ENCODE measurements at regions not wholly inside any gene's neighbourhood (a gene's known extent, or its start where the extent isn't known, plus 50 kb on each side); places are given as distances from the start of the nearest gene placed in this dataset.
"Not testable (repeated sequence)": the region's sequence is repeated elsewhere in the genome, so short reads cannot be mapped to it uniquely, and the experiment has no call there.

GRCh38 chr3:86772699-86773098, 218.2 kb downstream of the VGLL3 start:
- Histone ChIP-seq H3K36me3 (replicated peaks; ENCODE audit: low read depth, low read length) (no peaks in the 10 kb centered on the region), H2AFZ (ENCODE audit: low read depth, low read length) (0 out of 2 replicates have a peak overlapping the region, but pooled peaks have one; percentile 22)

GRCh38 chr3:86771741-86772512, 219.0 kb downstream of the VGLL3 start:
- no peaks in the 10 kb centered on the region for H3K36me3 ChIP-seq (replicated peaks; ENCODE audit: low read depth, low read length)

More at GRCh38 chr3:86772699-86773098, 218.2 kb downstream of the VGLL3 start:
- Histone ChIP-seq H3K9me3 (ENCODE audit: insufficient read depth, low read length) (no peaks in the 10 kb centered on the region), H3K27ac (ENCODE audit: low read length) (no peak overlapping the region), H3K4me2 (ENCODE audit: low read length) (no peak overlapping the region), H3K27me3 (ENCODE audit: low read depth, low read length) (no peaks in the 10 kb centered on the region), H3K4me3 (ENCODE audit: low read length) (no peak overlapping the region), H3K4me1 (ENCODE audit: low read length) (no peaks in the 10 kb centered on the region), H3K79me2 (ENCODE audit: low read length) (no peaks in the 10 kb centered on the region), H4K20me1 (ENCODE audit: insufficient read depth, low read length) (no peaks in the 10 kb centered on the region), H3K9ac (ENCODE audit: low read length) (no peak overlapping the region)
- TF ChIP-seq CTCF (IDR thresholded peaks at IDR 0.05; ENCODE audit: low read depth, low read length) (no peak), EZH2phosphoT487 (IDR thresholded peaks at IDR 0.05; ENCODE audit: low read depth) (no peak)

GRCh38 chr3:86766331-86766730, 224.6 kb downstream of the VGLL3 start:
- Histone ChIP-seq H3K36me3 (replicated peaks; ENCODE audit: low read depth, low read length) (no peaks in the 10 kb centered on the region), H3K27me3 (ENCODE audit: low read depth, low read length) (no peaks in the 10 kb centered on the region), H3K9ac (ENCODE audit: low read length) (no peak overlapping the region), H3K4me3 (ENCODE audit: low read length) (no peak overlapping the region), H3K4me1 (ENCODE audit: low read length) (no peaks in the 10 kb centered on the region), H4K20me1 (ENCODE audit: insufficient read depth, low read length) (no peaks in the 10 kb centered on the region), H3K9me3 (ENCODE audit: insufficient read depth, low read length) (no peaks in the 10 kb centered on the region), H2AFZ (ENCODE audit: low read depth, low read length) (no peak overlapping the region), H3K4me2 (ENCODE audit: low read length) (no peak overlapping the region), H3K79me2 (ENCODE audit: low read length) (no peaks in the 10 kb centered on the region), H3K27ac (ENCODE audit: low read length) (no peak overlapping the region)
- TF ChIP-seq EZH2phosphoT487 (IDR thresholded peaks at IDR 0.05; ENCODE audit: low read depth) = no peak
- no peak for TF ChIP-seq CTCF (IDR thresholded peaks at IDR 0.05; ENCODE audit: low read depth, low read length)

More at GRCh38 chr3:86771741-86772512, 219.0 kb downstream of the VGLL3 start:
- TF ChIP-seq EZH2phosphoT487 (IDR thresholded peaks at IDR 0.05; ENCODE audit: low read depth) (no peak), CTCF (IDR thresholded peaks at IDR 0.05; ENCODE audit: low read depth, low read length) (no peak)
- H3K4me1 ChIP-seq (ENCODE audit: low read length) = no peaks in the 10 kb centered on the region
- H3K27me3 ChIP-seq (ENCODE audit: low read depth, low read length) = no peaks in the 10 kb centered on the region
- H3K4me3 ChIP-seq (ENCODE audit: low read length) = no peak overlapping the region
- H3K27ac ChIP-seq (ENCODE audit: low read length) = no peak overlapping the region
- H2AFZ ChIP-seq (ENCODE audit: low read depth, low read length) = 0 out of 2 replicates have a peak overlapping the region, but pooled peaks have one; percentile 22
- H4K20me1 ChIP-seq (ENCODE audit: insufficient read depth, low read length) = no peaks in the 10 kb centered on the region
- H3K4me2 ChIP-seq (ENCODE audit: low read length) = no peak overlapping the region
- H3K9me3 ChIP-seq (ENCODE audit: insufficient read depth, low read length) = no peaks in the 10 kb centered on the region
- H3K9ac ChIP-seq (ENCODE audit: low read length) = no peak overlapping the region
- H3K79me2 ChIP-seq (ENCODE audit: low read length) = no peaks in the 10 kb centered on the region

DNA sequence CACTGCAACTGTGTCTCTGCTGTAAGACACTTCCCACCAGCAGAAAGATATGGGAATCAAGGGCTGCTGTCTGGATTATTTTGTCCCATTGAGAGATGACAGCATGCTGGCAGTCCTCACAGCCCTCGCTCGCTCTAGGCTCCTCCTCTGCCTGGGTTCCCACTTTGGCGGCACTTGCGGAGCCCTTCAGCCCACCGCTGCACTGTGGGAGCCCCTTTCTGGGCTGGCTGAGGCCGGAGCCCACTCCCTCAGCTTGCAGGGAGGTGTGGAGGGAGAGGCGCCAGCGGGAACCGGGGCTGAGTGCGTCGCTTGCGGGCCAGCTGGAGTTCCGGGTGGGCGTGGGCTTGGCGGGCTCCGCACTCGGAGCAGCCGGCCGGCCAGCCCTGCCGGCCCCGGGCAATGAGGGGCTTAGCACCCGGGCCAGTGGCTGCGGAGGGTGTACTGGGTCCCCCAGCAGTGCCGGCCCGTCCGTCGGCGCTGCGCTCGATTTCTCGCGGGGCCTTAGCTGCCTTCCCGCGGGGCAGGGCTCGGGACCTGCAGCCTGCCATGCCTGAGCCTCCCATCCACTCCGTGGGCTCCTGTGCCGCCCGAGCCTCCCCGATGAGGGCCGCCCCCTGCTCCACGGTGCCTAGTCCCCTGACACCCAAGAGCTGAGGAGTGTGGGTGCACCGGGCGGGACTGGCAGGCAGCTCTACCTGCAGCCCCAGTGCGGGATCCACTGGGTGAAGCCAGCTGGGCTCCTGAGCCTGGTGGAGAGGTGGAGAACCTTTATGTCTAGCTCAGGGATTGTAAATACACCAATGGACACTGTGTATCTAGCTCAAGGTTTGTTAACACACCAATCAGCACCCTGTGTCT, 233.4 kb downstream of the VGLL3 start:
- not testable (repeated sequence) for H3K4me1 ChIP-seq (ENCODE audit: low read length); H4K20me1 ChIP-seq (ENCODE audit: insufficient read depth, low read length); H3K36me3 ChIP-seq (replicated peaks; ENCODE audit: low read depth, low read length); H3K4me2 ChIP-seq (ENCODE audit: low read length); H3K27me3 ChIP-seq (ENCODE audit: low read depth, low read length); H3K4me3 ChIP-seq (ENCODE audit: low read length); H2AFZ ChIP-seq (ENCODE audit: low read depth, low read length); H3K9ac ChIP-seq (ENCODE audit: low read length); H3K9me3 ChIP-seq (ENCODE audit: insufficient read depth, low read length); H3K27ac ChIP-seq (ENCODE audit: low read length); H3K79me2 ChIP-seq (ENCODE audit: low read length)
